ENCODE measurements at regions not wholly inside any gene's neighbourhood (a gene's known extent, or its start where the extent isn't known, plus 50 kb on each side); places are given as distances from the start of the nearest gene placed in this dataset.

DNA sequence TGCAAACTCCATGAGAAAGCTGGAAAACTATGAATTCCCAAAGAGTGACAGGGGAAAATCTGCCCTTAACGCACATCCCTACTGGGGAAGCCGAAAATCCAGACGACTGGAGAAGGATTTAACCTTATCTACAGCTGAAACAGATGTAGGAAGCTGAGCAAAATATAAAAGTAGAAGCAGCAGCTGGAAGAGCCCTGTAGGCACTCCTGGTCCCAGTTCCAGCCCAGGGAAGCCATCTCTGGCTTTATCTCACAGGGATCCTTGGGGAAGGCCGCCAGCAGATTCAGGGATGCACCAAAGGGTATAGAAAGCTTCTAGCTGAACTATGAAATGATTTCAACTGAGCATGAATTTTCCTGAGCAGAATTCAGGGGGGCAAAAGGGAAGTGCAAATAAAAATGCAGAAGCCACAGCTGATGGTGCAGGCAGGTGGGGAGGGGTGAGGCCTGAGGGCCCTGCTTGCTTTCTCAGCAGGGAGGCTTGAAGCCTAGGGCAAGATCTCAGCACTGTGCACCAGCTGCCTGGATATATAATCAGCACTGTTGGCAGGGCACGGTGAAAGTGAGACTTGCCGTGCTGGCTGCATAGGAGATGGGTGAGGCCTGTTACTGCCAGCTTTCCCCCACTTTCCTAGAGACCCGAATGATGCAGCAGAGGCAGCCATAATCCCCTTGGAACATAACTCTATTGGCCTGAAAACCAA, 2019.5 kb upstream of the NUDT12 start:
- DNase-seq (no peak), ATAC-seq (no peak)
- Mint-ChIP-seq H3K27ac (no peak overlapping the region), H3K27me3 (ENCODE audit: low read depth in 2 of 2) (no peaks in the 10 kb centered on the region), H3K4me3 (no peak overlapping the region), H3K9me3 (peaks cover 14 to 44% of the 10 kb centered on the region in 2 donors), H3K4me1 (no peaks in the 10 kb centered on the region), H3K36me3 (peaks cover 15% of the 10 kb centered on the region)
- WGBS (ENCODE audit: insufficient coverage), result 72% methylated on average over 7 of the region's 7 CpGs
- Histone ChIP-seq H3K4me3 (ENCODE audit: low read length) (no peak overlapping the region), H3K4me1 (ENCODE audit: control insufficient read depth, insufficient read depth, low read length) (no peaks in the 10 kb centered on the region), H3K27ac (ENCODE audit: low read length) (no peak overlapping the region), H3K36me3 (ENCODE audit: control insufficient read depth, insufficient read depth, low read length) (no peaks in the 10 kb centered on the region), H3K27me3 (ENCODE audit: control insufficient read depth, insufficient read depth, low read length) (no peaks in the 10 kb centered on the region), H3K9me3 (ENCODE audit: control insufficient read depth, insufficient read depth, low read length) (peaks cover 4% of the 10 kb centered on the region)
- TF ChIP-seq, protein P1, sequence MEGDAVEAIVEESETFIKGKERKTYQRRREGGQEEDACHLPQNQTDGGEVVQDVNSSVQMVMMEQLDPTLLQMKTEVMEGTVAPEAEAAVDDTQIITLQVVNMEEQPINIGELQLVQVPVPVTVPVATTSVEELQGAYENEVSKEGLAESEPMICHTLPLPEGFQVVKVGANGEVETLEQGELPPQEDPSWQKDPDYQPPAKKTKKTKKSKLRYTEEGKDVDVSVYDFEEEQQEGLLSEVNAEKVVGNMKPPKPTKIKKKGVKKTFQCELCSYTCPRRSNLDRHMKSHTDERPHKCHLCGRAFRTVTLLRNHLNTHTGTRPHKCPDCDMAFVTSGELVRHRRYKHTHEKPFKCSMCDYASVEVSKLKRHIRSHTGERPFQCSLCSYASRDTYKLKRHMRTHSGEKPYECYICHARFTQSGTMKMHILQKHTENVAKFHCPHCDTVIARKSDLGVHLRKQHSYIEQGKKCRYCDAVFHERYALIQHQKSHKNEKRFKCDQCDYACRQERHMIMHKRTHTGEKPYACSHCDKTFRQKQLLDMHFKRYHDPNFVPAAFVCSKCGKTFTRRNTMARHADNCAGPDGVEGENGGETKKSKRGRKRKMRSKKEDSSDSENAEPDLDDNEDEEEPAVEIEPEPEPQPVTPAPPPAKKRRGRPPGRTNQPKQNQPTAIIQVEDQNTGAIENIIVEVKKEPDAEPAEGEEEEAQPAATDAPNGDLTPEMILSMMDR (IDR thresholded peaks at IDR 0.05), result no peak
- intact Hi-C loops (cut with micrococcal nuclease), result no loop called here

DNA sequence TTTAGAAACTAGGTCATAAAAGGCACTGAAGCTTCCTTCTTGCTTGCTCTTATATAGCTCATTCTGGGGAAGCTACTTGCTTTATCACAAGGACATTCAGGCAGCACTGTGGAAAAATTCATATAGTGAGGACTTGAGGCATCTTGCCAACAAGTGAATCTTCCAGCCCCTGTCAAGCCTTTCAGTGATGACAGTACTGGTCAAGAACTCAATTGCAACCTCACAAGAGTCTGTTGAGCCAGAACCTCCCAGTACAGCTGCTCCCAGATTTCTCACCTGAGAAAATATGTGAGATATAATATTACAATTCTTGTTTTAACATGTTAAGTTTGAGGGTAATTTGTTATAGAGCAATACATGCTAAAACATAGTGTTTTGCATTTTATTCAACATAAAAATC, 2011.0 kb upstream of the NUDT12 start:
- Histone ChIP-seq H3K4me3 (ENCODE audit: low read length) (no peak overlapping the region), H3K9me3 (ENCODE audit: control insufficient read depth, insufficient read depth, low read length) (no peaks in the 10 kb centered on the region), H3K27me3 (ENCODE audit: control insufficient read depth, insufficient read depth, low read length) (no peaks in the 10 kb centered on the region), H3K4me1 (ENCODE audit: control insufficient read depth, insufficient read depth, low read length) (no peaks in the 10 kb centered on the region), H3K36me3 (ENCODE audit: control insufficient read depth, insufficient read depth, low read length) (no peaks in the 10 kb centered on the region), H3K27ac (ENCODE audit: low read length) (no peak overlapping the region)
- DNase-seq (no peak), ATAC-seq (no peak)
- no peaks in the 10 kb centered on the region for H3K4me1 Mint-ChIP-seq
- no peak overlapping the region for H3K4me3 Mint-ChIP-seq
- peaks cover 5% of the 10 kb centered on the region for H3K36me3 Mint-ChIP-seq
- H3K27ac Mint-ChIP-seq, result no peak overlapping the region
- no peaks in the 10 kb centered on the region for H3K27me3 Mint-ChIP-seq (ENCODE audit: low read depth in 2 of 2)
- peaks cover 7 to 16% of the 10 kb centered on the region in 2 donors for H3K9me3 Mint-ChIP-seq
- intact Hi-C loops (cut with micrococcal nuclease), result no loop called here
- TF ChIP-seq, protein P1 (IDR thresholded peaks at IDR 0.05), result no peak

GRCh38 chr5:105565531-105565930, 2002.9 kb upstream of the NUDT12 start:
- DNase-seq, result no peak
- Mint-ChIP-seq H3K9me3 (peaks cover 14 to 17% of the 10 kb centered on the region in 2 donors), H3K27ac (no peak overlapping the region), H3K27me3 (ENCODE audit: low read depth in 2 of 2) (no peaks in the 10 kb centered on the region), H3K4me3 (no peak overlapping the region), H3K4me1 (no peaks in the 10 kb centered on the region), H3K36me3 (no peaks in the 10 kb centered on the region)
- no peak overlapping the region for H3K27ac ChIP-seq (ENCODE audit: low read length)
- no peaks in the 10 kb centered on the region for H3K36me3 ChIP-seq (ENCODE audit: control insufficient read depth, insufficient read depth, low read length)
- no peaks in the 10 kb centered on the region for H3K4me1 ChIP-seq (ENCODE audit: control insufficient read depth, insufficient read depth, low read length)
- ATAC-seq, result no peak
- intact Hi-C loops (cut with micrococcal nuclease), result no loop called here
- H3K27me3 ChIP-seq (ENCODE audit: control insufficient read depth, insufficient read depth, low read length), result no peaks in the 10 kb centered on the region
- no peak overlapping the region for H3K4me3 ChIP-seq (ENCODE audit: low read length)
- peaks cover 10% of the 10 kb centered on the region for H3K9me3 ChIP-seq (ENCODE audit: control insufficient read depth, insufficient read depth, low read length)
- TF ChIP-seq, protein P1 (IDR thresholded peaks at IDR 0.05), result no peak
- WGBS (ENCODE audit: insufficient coverage), result 100% methylated on average over 1 of the region's 1 CpG

DNA sequence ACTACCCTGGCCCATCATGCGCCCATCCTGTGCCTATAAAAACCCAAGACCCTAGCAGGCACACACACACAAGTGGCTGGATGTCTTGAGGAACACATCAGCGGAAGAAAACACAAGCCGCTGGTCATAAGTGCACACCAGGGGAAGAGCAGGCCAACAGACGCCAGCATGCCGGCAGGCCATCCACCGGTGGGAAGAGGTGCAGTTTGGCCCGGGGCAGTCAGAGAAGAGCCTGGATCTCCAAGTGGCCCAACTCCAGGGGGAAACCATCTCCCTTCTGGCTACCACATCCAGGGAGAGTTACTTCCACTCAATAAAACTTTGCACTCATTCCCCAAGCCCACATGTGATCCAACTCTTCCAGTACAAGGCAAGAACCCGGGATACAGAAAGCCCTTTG, 2001.3 kb upstream of the NUDT12 start:
- Mint-ChIP-seq H3K4me3 (no peak overlapping the region), H3K4me1 (no peaks in the 10 kb centered on the region), H3K36me3 (no peaks in the 10 kb centered on the region), H3K27ac (no peak overlapping the region), H3K9me3 (peaks cover 15 to 16% of the 10 kb centered on the region in 2 donors), H3K27me3 (ENCODE audit: low read depth in 2 of 2) (no peaks in the 10 kb centered on the region)
- Histone ChIP-seq H3K4me1 (ENCODE audit: control insufficient read depth, insufficient read depth, low read length) (no peaks in the 10 kb centered on the region), H3K27me3 (ENCODE audit: control insufficient read depth, insufficient read depth, low read length) (no peaks in the 10 kb centered on the region), H3K27ac (ENCODE audit: low read length) (no peak overlapping the region), H3K9me3 (ENCODE audit: control insufficient read depth, insufficient read depth, low read length) (peaks cover 10% of the 10 kb centered on the region), H3K4me3 (ENCODE audit: low read length) (no peak overlapping the region), H3K36me3 (ENCODE audit: control insufficient read depth, insufficient read depth, low read length) (no peaks in the 10 kb centered on the region)
- TF ChIP-seq, protein P1 (IDR thresholded peaks at IDR 0.05), result no peak
- ATAC-seq, result no peak
- intact Hi-C loops (cut with micrococcal nuclease), result no loop called here
- DNase-seq, result no peak
- 87% methylated on average over 8 of the region's 8 CpGs for WGBS (ENCODE audit: insufficient coverage)

All from natural killer cell (primary cell).